HG03097 (cell line): ENCODE measurements at regions not wholly inside any gene's neighbourhood (a gene's known extent, or its start where the extent isn't known, plus 50 kb on each side); places are given as distances from the start of the nearest gene placed in this dataset.

Source experiments
- ATAC-seq: cut with Tn5 transposase; IDR thresholded peaks from one replicate; pipeline ENCODE4 v1.9.1; 2021; ENCODE audit not compliant: unreplicated experiment, low FRiP score

- no peak for ATAC-seq
Observed at GRCh38 chr9:115597330-115597895, 479.5 kb upstream of the TNC start.

GRCh38 chr9:115598751-115599150 is 480.8 kb upstream of the TNC start:
- ATAC-seq = no peak

GRCh38 chr9:115599898-115600297 is 481.9 kb upstream of the TNC start:
- no peak for ATAC-seq

GRCh38 chr9:115601434-115601833 is 483.5 kb upstream of the TNC start:
- no peak for ATAC-seq

GRCh38 chr9:115604831-115605483 is 487.0 kb upstream of the TNC start:
- ATAC-seq = no peak

- no peak for ATAC-seq
Observed at GRCh38 chr9:115606838-115607237, 488.9 kb upstream of the TNC start.

GRCh38 chr9:115614326-115614999 is 496.5 kb upstream of the TNC start:
- no peak for ATAC-seq

GRCh38 chr9:115615000-115615401 is 497.0 kb upstream of the TNC start:
- no peak for ATAC-seq

- no peak for ATAC-seq
Observed at GRCh38 chr9:115615821-115616665, 498.1 kb upstream of the TNC start.

- ATAC-seq = no peak
Observed at GRCh38 chr9:115616666-115617239, 498.8 kb upstream of the TNC start.

- ATAC-seq = no peak
Observed at GRCh38 chr9:115625251-115625650, 507.3 kb upstream of the TNC start.

GRCh38 chr9:115625954-115626353 is 508.0 kb upstream of the TNC start:
- no peak for ATAC-seq

- no peak for ATAC-seq
Observed at GRCh38 chr9:115627511-115627910, 509.6 kb upstream of the TNC start.

GRCh38 chr9:115628426-115628825 is 510.5 kb upstream of the TNC start:
- no peak for ATAC-seq

- ATAC-seq = no peak
Observed at GRCh38 chr9:115629879-115630840, 512.2 kb upstream of the TNC start.

- no peak for ATAC-seq
Observed at GRCh38 chr9:115632391-115632790, 514.4 kb upstream of the TNC start.

GRCh38 chr9:115633104-115633503 is 515.1 kb upstream of the TNC start:
- no peak for ATAC-seq

- no peak for ATAC-seq
Observed at GRCh38 chr9:115635680-115636383, 517.8 kb upstream of the PAPPA start.

- no peak for ATAC-seq
Observed at GRCh38 chr9:115636596-115636995, 517.0 kb upstream of the PAPPA start.
